SK-N-SH (cell line): ENCODE measurements at regions not wholly inside any gene's neighbourhood (a gene's known extent, or its start where the extent isn't known, plus 50 kb on each side); places are given as distances from the start of the nearest gene placed in this dataset.
"Not testable (repeated sequence)": the region's sequence is repeated elsewhere in the genome, so short reads cannot be mapped to it uniquely, and the experiment has no call there.

Experiments
- CTCF ChIA-PET: fragments of 300-600, 350-600 bp; formaldehyde crosslinking; extraction: SDS; loops from one replicate; lab custom pipeline; 2021; lab: Yijun Ruan, JAX
- POLR2A ChIA-PET: fragments of 350-600 bp; sonication (Branson Sonifier 250); formaldehyde crosslinking; extraction: SDS; loops from one replicate; lab custom pipeline; 2020; ENCODE audit warnings: antibody characterized with exemption, inconsistent platforms; lab: Yijun Ruan, JAX
- DNase-seq: peaks from one replicate; pipeline ENCODE4 v3.0.0; 2012
- H2AFZ ChIP-seq: fragments of 200-600 bp; sonication (generic); 2 replicates; pipeline ENCODE4 v1.8.1; 2016; ENCODE audit warnings: antibody characterized with exemption, mild to moderate bottlenecking, low read depth
- H3F3A ChIP-seq: fragments of 200-600 bp; sonication (generic); replicated peaks from 2 replicates; pipeline ENCODE3; 2016; ENCODE audit warnings: antibody characterized with exemption, mild to moderate bottlenecking; ENCODE audit not compliant: insufficient read depth
- H3K27ac ChIP-seq, 2 experiments: fragments of 200-500 bp in 1 of 2; fragments of 200-600 bp in 1 of 2; sonication (Bioruptor generic) in 1 of 2; sonication (generic), shearing (Covaris generic) in 1 of 2; 2 replicates each; pipeline versions ENCODE4 v1.5.1 to v1.6.1; 2014 to 2016; ENCODE audit warnings: low read depth in 2 of 2, inconsistent platforms in 1 of 2, low read length in 1 of 2, mild to moderate bottlenecking in 1 of 2, mixed read lengths in 1 of 2
- H3K27me3 ChIP-seq: fragments of 200-600 bp; sonication (generic), shearing (Covaris generic); 2 replicates; pipeline ENCODE4 v1.6.1; 2016; ENCODE audit warnings: mixed run types; ENCODE audit not compliant: insufficient read depth
- H3K36me3 ChIP-seq, 2 experiments: fragments of 200-500 bp in 1 of 2; fragments of 200-600 bp in 1 of 2; sonication (Bioruptor generic) in 1 of 2; sonication (generic) in 1 of 2; replicated peaks in 1 of 2; 2 replicates each; pipeline versions ENCODE3 to v1.5.1; 2014 to 2016; ENCODE audit warnings: low read length in 1 of 2, mild to moderate bottlenecking in 1 of 2; ENCODE audit not compliant: insufficient read depth in 2 of 2, control insufficient read depth in 1 of 2
- H3K4me1 ChIP-seq, 2 experiments: fragments of 200-500 bp in 1 of 2; fragments of 200-600 bp in 1 of 2; sonication (Bioruptor generic) in 1 of 2; sonication (generic), shearing (Covaris generic) in 1 of 2; 2 replicates each; pipeline versions ENCODE4 v1.5.1 to v1.6.1; 2014 to 2016; ENCODE audit warnings: low read depth in 1 of 2, low read length in 1 of 2, mixed run types in 1 of 2; ENCODE audit not compliant: insufficient read depth in 2 of 2, control insufficient read depth in 1 of 2
- H3K4me2 ChIP-seq: fragments of 200-600 bp; sonication (generic), shearing (Covaris generic); 2 replicates; pipeline ENCODE4 v1.6.1; 2017; ENCODE audit warnings: mixed run types
- H3K4me3 ChIP-seq, 2 experiments: fragments of 200-500 bp in 1 of 2; fragments of 200-600 bp in 1 of 2; sonication (Bioruptor generic) in 1 of 2; sonication (generic), shearing (Covaris generic) in 1 of 2; 2 replicates each; pipeline versions ENCODE4 v1.5.1 to v1.8.1; 2014 to 2016; ENCODE audit warnings: low read depth in 2 of 2, inconsistent platforms in 1 of 2, low read length in 1 of 2, mild to moderate bottlenecking in 1 of 2, mixed read lengths in 1 of 2, moderate library complexity in 1 of 2
- H3K79me2 ChIP-seq: fragments of 200-600 bp; sonication (generic); 2 replicates; pipeline ENCODE4 v1.8.1; 2017; ENCODE audit warnings: mild to moderate bottlenecking; ENCODE audit not compliant: insufficient read depth
- H3K9ac ChIP-seq: fragments of 200-600 bp; sonication (generic); 2 replicates; pipeline ENCODE4 v1.6.1; 2017; ENCODE audit warnings: mixed run types
- H3K9me2 ChIP-seq: fragments of 200-600 bp; sonication (generic); 2 replicates; pipeline ENCODE4 v1.6.1; 2017; ENCODE audit warnings: mixed run types
- H3K9me3 ChIP-seq: fragments of 200-600 bp; sonication (generic); 2 replicates; pipeline ENCODE4 v1.6.1; 2017; ENCODE audit warnings: mixed run types, mild to moderate bottlenecking, moderate library complexity
- H4K20me1 ChIP-seq: fragments of 200-600 bp; sonication (generic); 2 replicates; pipeline ENCODE4 v1.6.1; 2017; ENCODE audit warnings: mild to moderate bottlenecking, mixed run types; ENCODE audit not compliant: insufficient read depth
- ELF1 ChIP-seq: IDR thresholded peaks from 2 replicates; pipeline ENCODE4 v1.4.0; 2012
- EP300 ChIP-seq, 2 experiments: IDR thresholded peaks; 2 replicates each; pipeline versions ENCODE4 v1.4.0 to v1.6.1; 2012; ENCODE audit warnings: borderline replicate concordance in 1 of 2, low read depth in 1 of 2, low read length in 1 of 2
- FOXM1 ChIP-seq: IDR thresholded peaks from 2 replicates; pipeline ENCODE4 v1.4.0; 2012; ENCODE audit warnings: low read depth, mild to moderate bottlenecking
- GATA2 ChIP-seq: sonication (generic); formaldehyde crosslinking; IDR thresholded peaks from 2 replicates; pipeline ENCODE4 v1.5.0; 2020; ENCODE audit warnings: mild to moderate bottlenecking, missing genetic modification reagents
- JUND ChIP-seq: IDR thresholded peaks from 2 replicates; pipeline ENCODE4 v1.4.0; 2012
- MXI1 ChIP-seq: IDR thresholded peaks from 2 replicates; pipeline ENCODE4 v1.6.1; 2012; ENCODE audit warnings: mild to moderate bottlenecking, low read depth, low read length, improper control_type of control experiment
- RFX5 ChIP-seq: IDR thresholded peaks from 2 replicates; pipeline ENCODE4 v1.6.1; 2012; ENCODE audit warnings: mild to moderate bottlenecking, improper control_type of control experiment, low read length
- RXRA ChIP-seq: IDR thresholded peaks from 2 replicates; pipeline ENCODE4 v1.4.0; 2012; ENCODE audit warnings: low read depth, mild to moderate bottlenecking, borderline replicate concordance
- SMC3 ChIP-seq: IDR thresholded peaks from 2 replicates; pipeline ENCODE4 v1.6.1; 2012; ENCODE audit warnings: low read depth, low read length, improper control_type of control experiment
- TCF12 ChIP-seq: IDR thresholded peaks from 2 replicates; pipeline ENCODE4 v1.4.0; 2012
- YY1 ChIP-seq: IDR thresholded peaks from 2 replicates; pipeline ENCODE4 v1.4.0; 2012; ENCODE audit warnings: low read depth, mild to moderate bottlenecking
- WGBS: methylation state at CpG from one replicate; pipeline ENCODE4 v1.1.6; 2017; ENCODE audit warnings: low lambda C conversion rate; 5-methylcytosine and 5-hydroxymethylcytosine counted together
- TF ChIP-seq, protein P1 (sequence below): IDR thresholded peaks from 2 replicates; pipeline ENCODE4 v1.4.0; 2012; ENCODE audit warnings: low read depth

DNA sequence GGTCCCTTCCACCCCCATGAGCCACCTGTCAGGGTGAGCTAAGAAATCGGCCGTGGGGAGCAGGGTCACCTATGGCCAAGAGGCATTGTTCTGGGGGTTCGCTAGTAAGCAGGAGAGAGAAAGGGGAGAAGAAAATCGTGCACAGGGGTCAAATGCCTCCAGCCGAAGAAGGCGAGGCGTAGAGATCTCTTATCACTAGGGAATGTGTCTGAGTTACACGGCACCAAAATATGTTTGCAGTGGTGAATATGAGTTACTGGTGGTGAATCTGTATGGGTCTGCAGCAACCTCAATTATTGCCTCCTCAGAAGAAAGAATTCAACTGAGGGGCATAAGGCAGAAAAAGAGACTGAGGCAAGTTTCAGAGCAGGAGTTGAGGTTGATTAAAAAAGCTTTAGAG, 54.2 kb upstream of the RABGAP1L start:
- Histone ChIP-seq H3F3A (no peaks in the 10 kb centered on the region), H3K9me3 (no peaks in the 10 kb centered on the region), H3K27ac (no peak overlapping the region), H3K4me1 (no peaks in the 10 kb centered on the region), H3K27me3 (no peaks in the 10 kb centered on the region; the same call in 1 of the 2 replicates), H3K9me2 (no peaks in the 10 kb centered on the region), H3K79me2 (no peaks in the 10 kb centered on the region), H3K36me3 (no peaks in the 10 kb centered on the region), H3K4me3 (no peak overlapping the region), H4K20me1 (no peaks in the 10 kb centered on the region), H3K9ac (no peak overlapping the region), H3K4me2 (no peak overlapping the region), H2AFZ (no peak overlapping the region)
- ChIA-PET CTCF (interaction anchor here (2.0 kb wide), 1 partner anchor 10 kb away, joined by 5 read pairs; no protein-coding TSS in a partner anchor), POLR2A (no interaction called here)
- 69% methylated on average over 8 of the region's 8 CpGs for WGBS
- no peak for DNase-seq
- TF ChIP-seq TCF12 (no peak), RXRA (no peak), RFX5 (no peak), JUND (no peak), SMC3 (no peak), FOXM1 (no peak), EP300 (IDR thresholded peaks at IDR 0.05; ENCODE audit: borderline replicate concordance in 1 of 2, low read depth in 1 of 2, low read length in 1 of 2) (no peak), YY1 (no peak), MXI1 (no peak)
- TF ChIP-seq, protein P1, sequence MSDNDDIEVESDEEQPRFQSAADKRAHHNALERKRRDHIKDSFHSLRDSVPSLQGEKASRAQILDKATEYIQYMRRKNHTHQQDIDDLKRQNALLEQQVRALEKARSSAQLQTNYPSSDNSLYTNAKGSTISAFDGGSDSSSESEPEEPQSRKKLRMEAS, result no peak

DNA sequence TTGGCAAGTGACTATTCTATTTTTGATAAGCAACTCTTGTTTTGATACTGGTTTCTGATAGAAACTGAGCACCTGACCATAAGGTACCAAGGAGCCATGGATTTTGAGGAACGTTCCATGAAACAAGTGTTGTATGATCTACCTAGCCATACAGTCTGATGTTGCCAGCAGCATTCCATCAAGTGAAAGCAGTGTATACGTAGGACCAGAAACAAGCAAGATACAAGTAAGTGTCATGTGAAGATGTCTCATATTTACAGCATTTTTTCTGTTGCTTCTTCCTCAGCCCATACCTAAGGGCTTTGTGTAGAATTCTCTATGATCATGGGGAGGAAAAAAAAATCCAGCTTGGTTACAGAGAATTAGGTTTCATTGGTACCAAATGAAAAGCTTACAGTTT, 55.6 kb upstream of the RABGAP1L start:
- 55% methylated on average over 2 of the region's 2 CpGs for WGBS

DNA sequence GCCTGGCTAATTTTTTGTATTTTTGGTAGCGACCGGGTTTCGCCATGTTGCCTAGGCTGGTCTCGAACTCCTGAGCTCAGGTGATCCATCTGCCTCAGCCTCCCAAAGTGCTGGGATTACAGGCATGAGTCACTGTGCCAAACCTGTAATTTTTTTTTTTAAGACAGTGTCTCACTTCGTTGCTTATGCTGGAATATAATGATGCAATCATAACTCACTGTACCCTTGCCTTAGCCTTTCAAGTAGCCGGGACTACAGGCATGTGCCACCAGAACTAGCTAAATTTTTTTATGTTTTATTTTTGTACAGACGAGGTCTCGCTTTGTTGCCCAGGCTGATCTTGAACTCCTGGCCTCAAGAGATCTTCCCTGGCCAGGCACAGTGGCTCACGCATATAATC, 57.3 kb upstream of the RABGAP1L start:
- H4K20me1 ChIP-seq, H3K4me2 ChIP-seq, POLR2A ChIA-PET, H3K4me1 ChIP-seq, H3K9me2 ChIP-seq, H3K79me2 ChIP-seq, H3F3A ChIP-seq, H3K9me3 ChIP-seq, DNase-seq, H3K27me3 ChIP-seq, H3K9ac ChIP-seq, H2AFZ ChIP-seq, H3K27ac ChIP-seq, H3K36me3 ChIP-seq, H3K4me3 ChIP-seq: not testable (repeated sequence)
- CTCF ChIA-PET, result interaction anchor here (1.5 kb wide), 1 partner anchor 13 kb away, joined by 7 read pairs; no protein-coding TSS in a partner anchor
- 72% methylated on average over 9 of the region's 9 CpGs for WGBS

More for the DNA sequence above, 55.6 kb upstream of the RABGAP1L start:
- no peak for TF ChIP-seq ELF1
- no peak for TF ChIP-seq TCF12
- TF ChIP-seq GATA2, result no peak
- no peak overlapping the region for H3K9ac ChIP-seq
- no peaks in the 10 kb centered on the region for H3K9me2 ChIP-seq
- no peaks in the 10 kb centered on the region for H3F3A ChIP-seq
- POLR2A ChIA-PET, result no interaction called here
- CTCF ChIA-PET, result interaction anchor here (1.9 kb wide), 1 partner anchor 10 kb away, joined by 11 read pairs; no protein-coding TSS in a partner anchor
- no peak for DNase-seq
- no peak overlapping the region for H2AFZ ChIP-seq
- no peaks in the 10 kb centered on the region; the same call in 1 of the 2 replicates for H3K27me3 ChIP-seq
- no peaks in the 10 kb centered on the region for H3K79me2 ChIP-seq
- no peaks in the 10 kb centered on the region for H3K9me3 ChIP-seq
- no peak overlapping the region for H3K4me2 ChIP-seq
- no peaks in the 10 kb centered on the region for H4K20me1 ChIP-seq
- no peak overlapping the region for H3K4me3 ChIP-seq
- no peaks in the 10 kb centered on the region for H3K4me1 ChIP-seq
- H3K27ac ChIP-seq, result no peak overlapping the region
- no peaks in the 10 kb centered on the region for H3K36me3 ChIP-seq
